Activated T-helper 2 cell treated with anti-CD3 and anti-CD28 coated beads, Interferon-gamma antibody, Interleukin-2, Interleukin-4, amounts not matched to agents 10 μg/mL and 5 μg/mL and 100 μg/mL, durations not matched to agents 14 hours and 24 hours and 36 hours (primary cell): ENCODE measurements at regions not wholly inside any gene's neighbourhood (a gene's known extent, or its start where the extent isn't known, plus 50 kb on each side); places are given as distances from the start of the nearest gene placed in this dataset.

Source experiments
- DNase-seq: peaks from one replicate; pipeline ENCODE4 v3.0.0; 2021; ENCODE audit warnings: low spot score
- H3K27ac Mint-ChIP-seq: one replicate; pipeline ENCODE4 v1.8.0; 2021; ENCODE audit warnings: mixed read lengths
- H3K27me3 Mint-ChIP-seq: one replicate; pipeline ENCODE4 v1.8.0; 2021; ENCODE audit warnings: low read depth, mixed read lengths
- H3K36me3 Mint-ChIP-seq: one replicate; pipeline ENCODE4 v1.8.0; 2021; ENCODE audit warnings: low read depth, mixed read lengths
- H3K4me1 Mint-ChIP-seq: one replicate; pipeline ENCODE4 v1.8.0; 2021; ENCODE audit warnings: low read depth, mixed read lengths
- H3K4me3 Mint-ChIP-seq: one replicate; pipeline ENCODE4 v1.8.0; 2021; ENCODE audit warnings: low read depth, mild to moderate bottlenecking, moderate library complexity, mixed read lengths
- H3K9me3 Mint-ChIP-seq: one replicate; pipeline ENCODE4 v1.8.0; 2021; ENCODE audit warnings: mixed read lengths
- intact Hi-C: fragments of 100-400 bp; cut with micrococcal nuclease; formaldehyde crosslinking; loops from one replicate; pipeline ENCODE4 v1.15.1; 2023

GRCh38 chr11:133740963-133741362 lies 104.3 kb downstream of the SPATA19 start:
- H3K27me3 Mint-ChIP-seq = no peaks in the 10 kb centered on the region
- H3K4me3 Mint-ChIP-seq = no peak overlapping the region
- DNase-seq = no peak
- H3K4me1 Mint-ChIP-seq = no peaks in the 10 kb centered on the region
- H3K27ac Mint-ChIP-seq = no peak overlapping the region
- no peaks in the 10 kb centered on the region for H3K36me3 Mint-ChIP-seq
- intact Hi-C loops = no loop called here
- peaks cover 8% of the 10 kb centered on the region for H3K9me3 Mint-ChIP-seq

DNA sequence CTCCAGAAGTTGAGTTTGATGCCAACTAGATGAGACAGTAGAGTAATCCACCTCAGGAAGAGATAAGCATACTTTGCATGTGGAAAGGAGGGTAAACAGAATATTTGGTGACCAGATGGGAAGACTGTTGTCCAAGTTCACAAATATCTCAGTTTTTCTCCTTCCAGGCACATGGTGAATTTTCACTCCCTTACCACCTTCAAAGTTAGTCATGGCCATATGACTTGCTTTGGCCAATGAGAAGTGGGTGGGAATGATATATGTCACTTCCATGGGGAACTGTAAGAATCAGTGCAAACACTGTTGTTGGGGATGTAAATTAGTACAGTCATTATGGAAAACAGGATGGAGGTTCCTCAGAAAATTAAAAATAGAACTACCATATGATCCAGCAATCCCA lies 105.8 kb downstream of the SPATA19 start:
- H3K4me3 Mint-ChIP-seq = no peak overlapping the region
- no peaks in the 10 kb centered on the region for H3K4me1 Mint-ChIP-seq
- H3K27me3 Mint-ChIP-seq = no peaks in the 10 kb centered on the region
- H3K36me3 Mint-ChIP-seq = no peaks in the 10 kb centered on the region
- H3K27ac Mint-ChIP-seq = no peak overlapping the region
- no peak for DNase-seq
- intact Hi-C loops = no loop called here
- peaks cover 8% of the 10 kb centered on the region for H3K9me3 Mint-ChIP-seq

DNA sequence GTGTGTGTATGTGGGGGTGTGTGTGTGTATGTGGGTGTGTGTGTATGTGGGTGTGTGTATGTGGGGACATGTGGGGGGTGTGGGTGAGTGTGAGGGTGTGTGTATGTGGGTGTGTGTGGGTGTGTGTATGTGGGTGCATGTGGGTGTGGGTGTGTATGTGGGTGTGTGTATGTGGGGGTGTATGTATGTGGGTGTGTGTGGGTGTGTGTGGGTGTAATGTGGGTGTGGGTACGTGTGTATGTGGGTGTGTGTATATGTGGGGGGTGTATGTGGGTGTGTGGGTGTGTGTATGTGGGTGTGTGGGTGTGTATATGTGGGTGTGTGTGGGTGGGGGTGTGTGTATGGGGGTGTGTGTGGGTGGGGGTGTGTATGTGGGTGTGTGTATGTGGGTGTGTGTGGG lies 106.7 kb downstream of the SPATA19 start:
- Mint-ChIP-seq H3K27me3 (no peaks in the 10 kb centered on the region), H3K36me3 (no peaks in the 10 kb centered on the region), H3K4me3 (no peak overlapping the region), H3K9me3 (peaks cover 8% of the 10 kb centered on the region), H3K27ac (peak overlapping the region; percentile 50), H3K4me1 (no peaks in the 10 kb centered on the region)
- intact Hi-C loops = no loop called here
- DNase-seq = no peak

DNA sequence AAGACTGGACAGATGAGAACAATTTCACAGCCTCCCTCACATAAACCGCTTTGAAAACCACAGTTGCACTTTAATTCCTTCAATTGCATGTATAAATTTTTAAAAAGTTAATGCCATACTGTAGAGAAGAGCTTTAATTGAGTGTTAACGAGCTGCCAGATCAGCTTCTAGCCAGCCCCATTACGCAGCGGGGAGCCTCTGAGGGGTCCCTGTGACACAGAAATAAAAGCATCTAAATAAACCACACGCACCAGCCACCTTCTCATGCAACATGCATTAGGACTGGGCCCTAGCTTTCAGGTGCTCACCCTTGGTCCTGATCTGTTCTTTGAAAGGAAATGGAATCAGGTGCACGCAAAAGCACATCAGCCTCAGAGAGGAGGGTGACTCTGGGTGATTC lies 111.7 kb downstream of the SPATA19 start:
- Mint-ChIP-seq H3K36me3 (no peaks in the 10 kb centered on the region), H3K27ac (no peak overlapping the region), H3K4me3 (no peak overlapping the region), H3K4me1 (no peaks in the 10 kb centered on the region), H3K9me3 (peaks cover 8% of the 10 kb centered on the region), H3K27me3 (no peaks in the 10 kb centered on the region)
- DNase-seq = no peak
- intact Hi-C loops = no loop called here

DNA sequence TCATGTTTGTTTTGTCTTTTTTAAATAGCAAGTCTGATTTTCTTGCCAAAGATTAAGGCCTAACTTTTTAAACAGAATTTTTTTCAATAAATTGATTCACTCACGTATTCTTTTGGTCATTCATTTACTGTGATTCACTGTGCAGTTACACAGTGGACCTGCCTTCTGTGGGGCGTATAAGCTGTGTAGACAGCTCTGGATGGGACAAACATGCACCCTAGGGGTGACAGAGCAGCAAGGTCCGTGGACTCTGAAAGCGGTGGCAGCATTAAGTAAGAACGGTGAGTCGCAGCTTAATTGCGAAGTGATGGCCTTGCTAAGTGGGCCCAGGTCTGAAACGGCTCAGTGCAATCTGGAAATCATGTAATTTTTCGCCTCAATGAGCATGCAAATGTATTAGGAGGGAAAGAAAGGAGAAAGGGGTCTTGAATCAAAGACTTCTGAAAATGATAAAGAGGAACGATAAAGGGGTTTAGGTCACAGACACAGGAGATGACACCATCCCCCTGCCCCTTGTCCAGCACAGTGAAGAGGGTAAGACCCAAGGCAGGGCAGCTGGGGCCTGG lies 113.1 kb downstream of the SPATA19 start:
- Mint-ChIP-seq H3K36me3 (no peaks in the 10 kb centered on the region), H3K9me3 (no peaks in the 10 kb centered on the region), H3K4me3 (no peak overlapping the region), H3K27ac (no peak overlapping the region), H3K27me3 (no peaks in the 10 kb centered on the region), H3K4me1 (no peaks in the 10 kb centered on the region)
- DNase-seq = no peak
- intact Hi-C loops = no loop called here

GRCh38 chr11:133727774-133728173 lies 117.5 kb downstream of the SPATA19 start:
- Mint-ChIP-seq H3K36me3 (no peaks in the 10 kb centered on the region), H3K4me1 (no peaks in the 10 kb centered on the region), H3K27me3 (no peaks in the 10 kb centered on the region), H3K9me3 (no peaks in the 10 kb centered on the region), H3K27ac (no peak overlapping the region), H3K4me3 (no peak overlapping the region)
- DNase-seq = no peak
- intact Hi-C loops = no loop called here

GRCh38 chr11:133726542-133726941 lies 118.8 kb downstream of the SPATA19 start:
- Mint-ChIP-seq H3K36me3 (no peaks in the 10 kb centered on the region), H3K4me1 (no peaks in the 10 kb centered on the region), H3K27me3 (no peaks in the 10 kb centered on the region), H3K9me3 (no peaks in the 10 kb centered on the region), H3K27ac (no peak overlapping the region), H3K4me3 (no peak overlapping the region)
- DNase-seq = no peak
- intact Hi-C loops = no loop called here

DNA sequence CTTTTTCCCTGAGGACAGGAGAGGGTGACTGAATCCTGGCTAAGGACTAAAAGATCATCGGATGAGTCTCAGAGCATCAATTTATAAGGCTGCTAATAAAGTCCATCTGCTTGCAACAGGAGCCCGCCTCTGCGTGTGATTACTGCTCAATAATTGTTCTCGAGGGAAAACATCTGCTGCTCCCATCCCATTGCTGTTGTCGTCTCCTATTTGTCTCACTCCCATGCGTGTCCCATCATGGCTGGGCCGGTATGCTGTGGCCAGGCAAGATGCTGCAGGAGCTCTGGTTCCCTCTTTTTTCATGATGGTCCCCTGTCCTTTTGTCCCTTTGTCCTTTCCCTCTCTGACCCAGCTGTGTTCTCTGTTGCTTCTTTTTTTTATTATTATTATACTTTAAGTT lies 121.2 kb downstream of the SPATA19 start:
- H3K27me3 Mint-ChIP-seq = no peaks in the 10 kb centered on the region
- H3K27ac Mint-ChIP-seq = no peak overlapping the region
- no peak overlapping the region for H3K4me3 Mint-ChIP-seq
- no peaks in the 10 kb centered on the region for H3K36me3 Mint-ChIP-seq
- DNase-seq = no peak
- intact Hi-C loops = no loop called here
- H3K9me3 Mint-ChIP-seq = no peaks in the 10 kb centered on the region
- H3K4me1 Mint-ChIP-seq = no peaks in the 10 kb centered on the region

- Mint-ChIP-seq H3K9me3 (no peaks in the 10 kb centered on the region), H3K4me3 (no peak overlapping the region), H3K27ac (no peak overlapping the region), H3K27me3 (no peaks in the 10 kb centered on the region), H3K4me1 (no peaks in the 10 kb centered on the region), H3K36me3 (no peaks in the 10 kb centered on the region)
- intact Hi-C loops = no loop called here
- DNase-seq = no peak
These were observed 122.3 kb downstream of the SPATA19 start for GRCh38 chr11:133723056-133723455.

GRCh38 chr11:133720951-133721350 lies 124.4 kb downstream of the SPATA19 start:
- Mint-ChIP-seq H3K27me3 (no peaks in the 10 kb centered on the region), H3K4me3 (no peak overlapping the region), H3K4me1 (no peaks in the 10 kb centered on the region), H3K9me3 (no peaks in the 10 kb centered on the region), H3K36me3 (no peaks in the 10 kb centered on the region), H3K27ac (no peak overlapping the region)
- no peak for DNase-seq
- intact Hi-C loops = no loop called here

GRCh38 chr11:133719532-133720235 lies 125.6 kb downstream of the SPATA19 start:
- Mint-ChIP-seq H3K4me3 (no peak overlapping the region), H3K27me3 (no peaks in the 10 kb centered on the region), H3K4me1 (no peaks in the 10 kb centered on the region), H3K27ac (no peak overlapping the region), H3K36me3 (no peaks in the 10 kb centered on the region), H3K9me3 (no peaks in the 10 kb centered on the region)
- intact Hi-C loops = no loop called here
- DNase-seq = no peak

DNA sequence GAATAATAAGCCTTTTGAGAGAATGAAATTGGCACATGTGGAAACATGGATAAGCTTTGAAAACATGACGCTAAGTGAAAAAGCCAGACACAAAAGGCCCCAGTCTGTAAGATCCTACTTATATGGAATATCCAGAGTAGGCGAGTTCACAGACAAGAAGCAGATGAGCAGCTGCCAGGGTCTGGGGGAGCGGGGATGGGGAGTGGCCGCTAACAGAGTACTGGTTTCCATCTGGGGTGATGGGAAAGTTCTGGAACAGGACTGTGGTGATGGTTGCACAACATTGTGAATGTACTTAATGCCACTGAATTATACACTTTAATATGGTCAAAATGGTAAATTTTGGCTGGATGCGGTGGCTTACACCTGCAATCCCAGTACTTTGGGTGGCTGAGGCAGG lies 126.5 kb downstream of the SPATA19 start:
- H3K27ac Mint-ChIP-seq = no peak overlapping the region
- no peaks in the 10 kb centered on the region for H3K4me1 Mint-ChIP-seq
- DNase-seq = no peak
- intact Hi-C loops = no loop called here
- H3K4me3 Mint-ChIP-seq = no peak overlapping the region
- no peaks in the 10 kb centered on the region for H3K36me3 Mint-ChIP-seq
- H3K27me3 Mint-ChIP-seq = no peaks in the 10 kb centered on the region
- H3K9me3 Mint-ChIP-seq = no peaks in the 10 kb centered on the region

GRCh38 chr11:133718238-133718637 lies 127.1 kb downstream of the SPATA19 start:
- Mint-ChIP-seq H3K36me3 (no peaks in the 10 kb centered on the region), H3K27me3 (no peaks in the 10 kb centered on the region), H3K9me3 (no peaks in the 10 kb centered on the region), H3K4me1 (no peaks in the 10 kb centered on the region), H3K4me3 (no peak overlapping the region), H3K27ac (no peak overlapping the region)
- intact Hi-C loops = no loop called here
- no peak for DNase-seq

DNA sequence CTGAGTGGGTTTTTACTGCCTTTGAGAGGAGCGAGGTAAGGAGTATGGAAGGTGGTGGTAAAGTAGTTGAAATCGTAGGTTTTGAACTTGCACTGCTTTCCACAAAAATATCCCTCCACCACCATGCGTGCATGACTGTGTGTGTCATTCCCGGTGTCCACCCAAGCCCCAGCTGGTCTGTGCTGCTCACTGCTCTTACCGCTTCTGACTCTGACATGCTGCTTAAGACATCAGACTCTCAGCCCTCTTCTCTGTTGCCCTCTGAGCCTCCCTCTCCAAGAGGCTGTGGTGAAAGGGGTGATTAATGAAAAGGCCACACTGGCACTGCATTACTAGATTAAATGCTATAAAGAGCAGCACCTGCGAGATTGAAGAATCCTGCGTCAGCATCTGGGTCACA lies 128.7 kb downstream of the SPATA19 start:
- H3K27me3 Mint-ChIP-seq = no peaks in the 10 kb centered on the region
- H3K9me3 Mint-ChIP-seq = no peaks in the 10 kb centered on the region
- no peak overlapping the region for H3K27ac Mint-ChIP-seq
- H3K4me1 Mint-ChIP-seq = no peaks in the 10 kb centered on the region
- DNase-seq = no peak
- H3K36me3 Mint-ChIP-seq = no peaks in the 10 kb centered on the region
- intact Hi-C loops = no loop called here
- no peak overlapping the region for H3K4me3 Mint-ChIP-seq
